Gastrocnemius medialis (tissue), 4 donors: ENCODE measurements at regions not wholly inside any gene's neighbourhood (a gene's known extent, or its start where the extent isn't known, plus 50 kb on each side); places are given as distances from the start of the nearest gene placed in this dataset.

ENCODE experiments used
- CTCF ChIP-seq, 5 experiments: fragments of 450-650 bp in 3 of 5; fragments of 200-600 bp in 2 of 5; sonication (generic) in 2 of 5; IDR thresholded peaks in 4 of 5; conservative IDR thresholded peaks in 1 of 5; 1 replicate in 4 of 5; 2 replicates in 1 of 5; pipeline ENCODE4 v1.5.1; 2016 to 2019; ENCODE audit warnings: antibody characterized with exemption in 5 of 5, mild to moderate bottlenecking in 3 of 5, moderate library complexity in 3 of 5
- POLR2A ChIP-seq, 2 donors: fragments of 450-650 bp; IDR thresholded peaks; one replicate each; pipeline ENCODE4 v1.6.1; 2017; ENCODE audit warnings: antibody characterized with exemption in 2 of 2, mild to moderate bottlenecking in 2 of 2, moderate library complexity in 2 of 2

- no peak for TF ChIP-seq CTCF (IDR thresholded peaks at IDR 0.05 in 4 of 5, conservative IDR thresholded peaks at IDR 0.05 in 1 of 5)
- no peak for TF ChIP-seq POLR2A (IDR thresholded peaks at IDR 0.05)
These were observed 463.4 kb upstream of the MIR17HG start for GRCh38 chr13:90884066-90884465.
